Liver (tissue), 3 donors: ENCODE measurements at regions not wholly inside any gene's neighbourhood (a gene's known extent, or its start where the extent isn't known, plus 50 kb on each side); places are given as distances from the start of the nearest gene placed in this dataset.

Experiments
- EGR1 ChIP-seq, 2 donors: IDR thresholded peaks; 2 replicates each; pipeline ENCODE4 v1.6.1; 2016 to 2018; ENCODE audit warnings: antibody characterized with exemption in 2 of 2, low read depth in 2 of 2
- FOXA1 ChIP-seq: IDR thresholded peaks from 2 replicates; pipeline ENCODE4 v1.6.1; 2016; ENCODE audit warnings: antibody characterized with exemption
- GABPA ChIP-seq, 2 donors: IDR thresholded peaks in 1 of 2; conservative IDR thresholded peaks in 1 of 2; 2 replicates each; pipeline ENCODE4 v1.6.1; 2016; ENCODE audit warnings: antibody characterized with exemption in 2 of 2, mild to moderate bottlenecking in 1 of 2, moderate library complexity in 1 of 2
- HNF4A ChIP-seq, 2 donors: conservative IDR thresholded peaks; 2 replicates each; pipeline ENCODE4 v1.6.1; 2016; ENCODE audit warnings: antibody characterized with exemption in 2 of 2, mild to moderate bottlenecking in 2 of 2
- JUND ChIP-seq, 2 donors: IDR thresholded peaks; 2 replicates each; pipeline ENCODE4 v1.6.1; 2016; ENCODE audit warnings: antibody characterized with exemption in 2 of 2
- RAD21 ChIP-seq, 2 donors: IDR thresholded peaks; 2 replicates each; pipeline ENCODE4 v1.6.1; 2016; ENCODE audit warnings: antibody characterized with exemption in 2 of 2, mild to moderate bottlenecking in 2 of 2
- RXRA ChIP-seq, 2 donors: IDR thresholded peaks; 2 replicates each; pipeline ENCODE4 v1.6.1; 2017 to 2018; ENCODE audit warnings: antibody characterized with exemption in 2 of 2, mild to moderate bottlenecking in 1 of 2
- SP1 ChIP-seq: IDR thresholded peaks from 2 replicates; pipeline ENCODE4 v1.6.1; 2018; ENCODE audit warnings: antibody characterized with exemption, mild to moderate bottlenecking
- TAF1 ChIP-seq: conservative IDR thresholded peaks from 2 replicates; pipeline ENCODE4 v1.6.1; 2016; ENCODE audit warnings: antibody characterized with exemption, mild to moderate bottlenecking
- YY1 ChIP-seq: IDR thresholded peaks from 2 replicates; pipeline ENCODE4 v1.6.1; 2016; ENCODE audit warnings: antibody characterized with exemption, mild to moderate bottlenecking
- TF ChIP-seq, protein P1 (sequence below): fragments of 150-350 bp; IDR thresholded peaks from 2 replicates; pipeline ENCODE4 v1.5.1; 2017; ENCODE audit warnings: improper control_type of control experiment, low read depth, low read length; ENCODE audit not compliant: missing input control
- TF ChIP-seq, protein P2 (sequence below): IDR thresholded peaks from 2 replicates; pipeline ENCODE4 v1.6.1; 2016; ENCODE audit warnings: antibody characterized with exemption, mild to moderate bottlenecking
- TF ChIP-seq, protein P3 (sequence below): IDR thresholded peaks from 2 replicates; pipeline ENCODE4 v1.6.1; 2016; ENCODE audit warnings: antibody characterized with exemption
- TF ChIP-seq, protein P4 (sequence below): IDR thresholded peaks from 2 replicates; pipeline ENCODE4 v1.6.1; 2016; ENCODE audit warnings: antibody characterized with exemption
- donor health status: healthy.
- donor health status: healthy.

DNA sequence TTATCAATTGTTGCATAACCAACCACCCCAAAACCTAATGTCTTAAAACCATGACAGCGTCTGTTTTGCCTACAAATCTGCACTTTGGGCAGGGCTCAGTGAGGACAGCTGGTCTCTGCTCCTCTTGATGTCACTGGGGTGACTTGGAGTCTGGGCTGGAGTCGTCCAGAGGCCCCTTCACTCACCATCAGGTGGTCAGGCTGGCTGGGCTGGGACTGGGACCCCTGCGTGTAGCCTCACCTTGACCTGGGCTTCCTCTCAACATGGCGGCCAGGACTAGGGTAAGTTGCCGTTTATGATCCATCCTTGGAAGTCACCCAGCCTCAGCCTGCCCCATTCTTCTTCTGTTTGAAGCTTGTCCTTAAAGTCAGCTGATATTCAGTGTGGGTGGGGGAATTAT, 116.8 kb upstream of the NKX1-1 start:
- TF ChIP-seq, protein P1, sequence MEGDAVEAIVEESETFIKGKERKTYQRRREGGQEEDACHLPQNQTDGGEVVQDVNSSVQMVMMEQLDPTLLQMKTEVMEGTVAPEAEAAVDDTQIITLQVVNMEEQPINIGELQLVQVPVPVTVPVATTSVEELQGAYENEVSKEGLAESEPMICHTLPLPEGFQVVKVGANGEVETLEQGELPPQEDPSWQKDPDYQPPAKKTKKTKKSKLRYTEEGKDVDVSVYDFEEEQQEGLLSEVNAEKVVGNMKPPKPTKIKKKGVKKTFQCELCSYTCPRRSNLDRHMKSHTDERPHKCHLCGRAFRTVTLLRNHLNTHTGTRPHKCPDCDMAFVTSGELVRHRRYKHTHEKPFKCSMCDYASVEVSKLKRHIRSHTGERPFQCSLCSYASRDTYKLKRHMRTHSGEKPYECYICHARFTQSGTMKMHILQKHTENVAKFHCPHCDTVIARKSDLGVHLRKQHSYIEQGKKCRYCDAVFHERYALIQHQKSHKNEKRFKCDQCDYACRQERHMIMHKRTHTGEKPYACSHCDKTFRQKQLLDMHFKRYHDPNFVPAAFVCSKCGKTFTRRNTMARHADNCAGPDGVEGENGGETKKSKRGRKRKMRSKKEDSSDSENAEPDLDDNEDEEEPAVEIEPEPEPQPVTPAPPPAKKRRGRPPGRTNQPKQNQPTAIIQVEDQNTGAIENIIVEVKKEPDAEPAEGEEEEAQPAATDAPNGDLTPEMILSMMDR, result no peak
- TF ChIP-seq RXRA (IDR thresholded peaks at IDR 0.05) (no peak), HNF4A (conservative IDR thresholded peaks at IDR 0.05) (no peak), SP1 (no peak), TAF1 (no peak), YY1 (no peak), GABPA (IDR thresholded peaks at IDR 0.05 in 1 of 2, conservative IDR thresholded peaks at IDR 0.05 in 1 of 2) (no peak), JUND (IDR thresholded peaks at IDR 0.05) (no peak), RAD21 (IDR thresholded peaks at IDR 0.05) (no peak), FOXA1 (no peak), EGR1 (IDR thresholded peaks at IDR 0.05; ENCODE audit: low read depth in 2 of 2) (no peak)
- TF ChIP-seq, protein P2, sequence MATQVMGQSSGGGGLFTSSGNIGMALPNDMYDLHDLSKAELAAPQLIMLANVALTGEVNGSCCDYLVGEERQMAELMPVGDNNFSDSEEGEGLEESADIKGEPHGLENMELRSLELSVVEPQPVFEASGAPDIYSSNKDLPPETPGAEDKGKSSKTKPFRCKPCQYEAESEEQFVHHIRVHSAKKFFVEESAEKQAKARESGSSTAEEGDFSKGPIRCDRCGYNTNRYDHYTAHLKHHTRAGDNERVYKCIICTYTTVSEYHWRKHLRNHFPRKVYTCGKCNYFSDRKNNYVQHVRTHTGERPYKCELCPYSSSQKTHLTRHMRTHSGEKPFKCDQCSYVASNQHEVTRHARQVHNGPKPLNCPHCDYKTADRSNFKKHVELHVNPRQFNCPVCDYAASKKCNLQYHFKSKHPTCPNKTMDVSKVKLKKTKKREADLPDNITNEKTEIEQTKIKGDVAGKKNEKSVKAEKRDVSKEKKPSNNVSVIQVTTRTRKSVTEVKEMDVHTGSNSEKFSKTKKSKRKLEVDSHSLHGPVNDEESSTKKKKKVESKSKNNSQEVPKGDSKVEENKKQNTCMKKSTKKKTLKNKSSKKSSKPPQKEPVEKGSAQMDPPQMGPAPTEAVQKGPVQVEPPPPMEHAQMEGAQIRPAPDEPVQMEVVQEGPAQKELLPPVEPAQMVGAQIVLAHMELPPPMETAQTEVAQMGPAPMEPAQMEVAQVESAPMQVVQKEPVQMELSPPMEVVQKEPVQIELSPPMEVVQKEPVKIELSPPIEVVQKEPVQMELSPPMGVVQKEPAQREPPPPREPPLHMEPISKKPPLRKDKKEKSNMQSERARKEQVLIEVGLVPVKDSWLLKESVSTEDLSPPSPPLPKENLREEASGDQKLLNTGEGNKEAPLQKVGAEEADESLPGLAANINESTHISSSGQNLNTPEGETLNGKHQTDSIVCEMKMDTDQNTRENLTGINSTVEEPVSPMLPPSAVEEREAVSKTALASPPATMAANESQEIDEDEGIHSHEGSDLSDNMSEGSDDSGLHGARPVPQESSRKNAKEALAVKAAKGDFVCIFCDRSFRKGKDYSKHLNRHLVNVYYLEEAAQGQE, result no peak
- TF ChIP-seq, protein P3, sequence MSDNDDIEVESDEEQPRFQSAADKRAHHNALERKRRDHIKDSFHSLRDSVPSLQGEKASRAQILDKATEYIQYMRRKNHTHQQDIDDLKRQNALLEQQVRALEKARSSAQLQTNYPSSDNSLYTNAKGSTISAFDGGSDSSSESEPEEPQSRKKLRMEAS, result no peak
- TF ChIP-seq, protein P4, sequence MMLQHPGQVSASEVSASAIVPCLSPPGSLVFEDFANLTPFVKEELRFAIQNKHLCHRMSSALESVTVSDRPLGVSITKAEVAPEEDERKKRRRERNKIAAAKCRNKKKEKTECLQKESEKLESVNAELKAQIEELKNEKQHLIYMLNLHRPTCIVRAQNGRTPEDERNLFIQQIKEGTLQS, result no peak
